ENCODE measurements at regions not wholly inside any gene's neighbourhood (a gene's known extent, or its start where the extent isn't known, plus 50 kb on each side); places are given as distances from the start of the nearest gene placed in this dataset.

- no peak for DNase-seq (ENCODE audit: low read depth)
- H3K4me3 ChIP-seq (ENCODE audit: low read depth, low read length) = no peak overlapping the region
- no peak for TF ChIP-seq CTCF (IDR thresholded peaks at IDR 0.05; ENCODE audit: insufficient read depth, low read length)
Measured at GRCh38 chr12:111094157-111095010, 174.0 kb upstream of the MYL2 start.

GRCh38 chr12:111093428-111094142 is 173.2 kb upstream of the MYL2 start:
- no peak for TF ChIP-seq CTCF (IDR thresholded peaks at IDR 0.05; ENCODE audit: insufficient read depth, low read length)
- DNase-seq (ENCODE audit: low read depth) = no peak
- H3K4me3 ChIP-seq (ENCODE audit: low read depth, low read length) = no peak overlapping the region

GRCh38 chr12:111091051-111091450 is 170.7 kb upstream of the MYL2 start:
- no peak for DNase-seq (ENCODE audit: low read depth)
- no peak for TF ChIP-seq CTCF (IDR thresholded peaks at IDR 0.05; ENCODE audit: insufficient read depth, low read length)
- no peak overlapping the region for H3K4me3 ChIP-seq (ENCODE audit: low read depth, low read length)

GRCh38 chr12:111089616-111090015 is 169.2 kb upstream of the MYL2 start:
- TF ChIP-seq CTCF (IDR thresholded peaks at IDR 0.05; ENCODE audit: insufficient read depth, low read length) = no peak
- no peak overlapping the region for H3K4me3 ChIP-seq (ENCODE audit: low read depth, low read length)
- no peak for DNase-seq (ENCODE audit: low read depth)

- DNase-seq (ENCODE audit: low read depth) = no peak
- no peak overlapping the region for H3K4me3 ChIP-seq (ENCODE audit: low read depth, low read length)
- no peak for TF ChIP-seq CTCF (IDR thresholded peaks at IDR 0.05; ENCODE audit: insufficient read depth, low read length)
Measured at GRCh38 chr12:111088409-111088808, 168.0 kb upstream of the MYL2 start.

- no peak for DNase-seq (ENCODE audit: low read depth)
- TF ChIP-seq CTCF (IDR thresholded peaks at IDR 0.05; ENCODE audit: insufficient read depth, low read length) = no peak
Measured at GRCh38 chr12:111086947-111087700, 166.7 kb upstream of the MYL2 start.

More at GRCh38 chr12:111086947-111087700, 166.7 kb upstream of the MYL2 start:
- H3K4me3 ChIP-seq (ENCODE audit: low read depth, low read length) = no peak overlapping the region

All from fibroblast of the aortic adventitia (primary cell).